GM23248 (cell line): ENCODE measurements at regions not wholly inside any gene's neighbourhood (a gene's known extent, or its start where the extent isn't known, plus 50 kb on each side); places are given as distances from the start of the nearest gene placed in this dataset.

Experiments
- EZH2 ChIP-seq: fragments of 200-600 bp; sonication (generic); IDR thresholded peaks from 2 replicates; pipeline ENCODE4 v1.6.1; 2018; ENCODE audit warnings: antibody characterized with exemption, mild to moderate bottlenecking; ENCODE audit not compliant: insufficient read depth, poor library complexity, severe bottlenecking
- EZH2phosphoT487 ChIP-seq: fragments of 200-600 bp; sonication (generic); IDR thresholded peaks from 2 replicates; pipeline ENCODE4 v1.6.1; 2018; ENCODE audit warnings: antibody characterized with exemption, moderate library complexity, mild to moderate bottlenecking, low read depth; ENCODE audit not compliant: insufficient read depth

GRCh38 chr9:65459756-65460320 is 174.8 kb upstream of the FOXD4L5 start:
- TF ChIP-seq EZH2 (no peak), EZH2phosphoT487 (no peak)
